ENCODE measurements at regions not wholly inside any gene's neighbourhood (a gene's known extent, or its start where the extent isn't known, plus 50 kb on each side); places are given as distances from the start of the nearest gene placed in this dataset.

- H3K4me1 ChIP-seq (ENCODE audit: insufficient read depth) = no peaks in the 10 kb centered on the region
- no peak for TF ChIP-seq EZH2 (IDR thresholded peaks at IDR 0.05; ENCODE audit: borderline replicate concordance)
- TF ChIP-seq, protein P1, sequence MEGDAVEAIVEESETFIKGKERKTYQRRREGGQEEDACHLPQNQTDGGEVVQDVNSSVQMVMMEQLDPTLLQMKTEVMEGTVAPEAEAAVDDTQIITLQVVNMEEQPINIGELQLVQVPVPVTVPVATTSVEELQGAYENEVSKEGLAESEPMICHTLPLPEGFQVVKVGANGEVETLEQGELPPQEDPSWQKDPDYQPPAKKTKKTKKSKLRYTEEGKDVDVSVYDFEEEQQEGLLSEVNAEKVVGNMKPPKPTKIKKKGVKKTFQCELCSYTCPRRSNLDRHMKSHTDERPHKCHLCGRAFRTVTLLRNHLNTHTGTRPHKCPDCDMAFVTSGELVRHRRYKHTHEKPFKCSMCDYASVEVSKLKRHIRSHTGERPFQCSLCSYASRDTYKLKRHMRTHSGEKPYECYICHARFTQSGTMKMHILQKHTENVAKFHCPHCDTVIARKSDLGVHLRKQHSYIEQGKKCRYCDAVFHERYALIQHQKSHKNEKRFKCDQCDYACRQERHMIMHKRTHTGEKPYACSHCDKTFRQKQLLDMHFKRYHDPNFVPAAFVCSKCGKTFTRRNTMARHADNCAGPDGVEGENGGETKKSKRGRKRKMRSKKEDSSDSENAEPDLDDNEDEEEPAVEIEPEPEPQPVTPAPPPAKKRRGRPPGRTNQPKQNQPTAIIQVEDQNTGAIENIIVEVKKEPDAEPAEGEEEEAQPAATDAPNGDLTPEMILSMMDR (IDR thresholded peaks at IDR 0.05; ENCODE audit: poor library complexity) = no peak
- no peaks in the 10 kb centered on the region for H3K27me3 ChIP-seq
- H3K4me3 ChIP-seq = no peak overlapping the region
- no peak overlapping the region for H3K27ac ChIP-seq
- 42% methylated on average over 1 of the region's 1 CpG for WGBS (ENCODE audit: low lambda C conversion rate, missing lambda C conversion rate)
- H3K4me2 ChIP-seq = no peak overlapping the region
- no peak for DNase-seq (ENCODE audit: low spot score)
- no peaks in the 10 kb centered on the region for H4K20me1 ChIP-seq (ENCODE audit: insufficient read depth, poor library complexity, severe bottlenecking)
- H2AFZ ChIP-seq = no peak overlapping the region
- no peaks in the 10 kb centered on the region for H3K36me3 ChIP-seq (replicated peaks; ENCODE audit: insufficient read depth, low read depth)
- no peaks in the 10 kb centered on the region for H3K79me2 ChIP-seq
- no peaks in the 10 kb centered on the region for H3K9me3 ChIP-seq (ENCODE audit: low read depth)
- no peaks in the 10 kb centered on the region for H3K9me2 ChIP-seq (replicated peaks; ENCODE audit: insufficient read depth)
Observed at GRCh38 chr1:172874950-172875349, 175.8 kb downstream of the TNFSF18 start.

GRCh38 chr1:172875892-172876291 lies 174.8 kb downstream of the TNFSF18 start:
- Histone ChIP-seq H2AFZ (no peak overlapping the region), H3K4me1 (ENCODE audit: insufficient read depth) (no peaks in the 10 kb centered on the region), H3K4me2 (no peak overlapping the region), H3K9me3 (ENCODE audit: low read depth) (no peaks in the 10 kb centered on the region), H3K4me3 (no peak overlapping the region), H3K27ac (no peak overlapping the region), H4K20me1 (ENCODE audit: insufficient read depth, poor library complexity, severe bottlenecking) (no peaks in the 10 kb centered on the region), H3K36me3 (replicated peaks; ENCODE audit: insufficient read depth, low read depth) (no peaks in the 10 kb centered on the region), H3K27me3 (no peaks in the 10 kb centered on the region), H3K79me2 (no peaks in the 10 kb centered on the region), H3K9me2 (replicated peaks; ENCODE audit: insufficient read depth) (no peaks in the 10 kb centered on the region)
- TF ChIP-seq, protein P1 (IDR thresholded peaks at IDR 0.05; ENCODE audit: poor library complexity) = no peak
- TF ChIP-seq EZH2 (IDR thresholded peaks at IDR 0.05; ENCODE audit: borderline replicate concordance) = no peak
- no peak for DNase-seq (ENCODE audit: low spot score)

DNA sequence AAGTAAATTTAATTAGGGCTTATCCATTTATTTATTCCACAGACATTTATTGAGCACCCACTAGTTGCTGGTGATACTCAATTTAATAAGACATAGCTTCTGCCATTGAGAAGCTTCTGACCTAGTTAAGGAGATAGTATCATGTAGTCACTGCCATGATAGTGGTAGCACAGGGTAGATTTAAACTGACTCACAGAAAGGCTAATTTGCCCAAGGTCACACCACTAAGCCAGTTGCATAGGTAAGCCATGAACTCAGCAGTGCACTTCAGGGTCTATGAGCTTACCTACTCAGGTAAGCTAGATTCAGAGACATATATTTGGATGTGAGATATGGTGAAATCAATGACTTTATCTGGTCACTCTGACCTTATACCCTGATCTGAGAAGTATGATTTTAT lies 168.4 kb downstream of the TNFSF18 start:
- H2AFZ ChIP-seq = no peak overlapping the region
- no peak overlapping the region for H3K4me3 ChIP-seq
- no peaks in the 10 kb centered on the region for H3K9me2 ChIP-seq (replicated peaks; ENCODE audit: insufficient read depth)
- DNase-seq (ENCODE audit: low spot score) = no peak
- H4K20me1 ChIP-seq (ENCODE audit: insufficient read depth, poor library complexity, severe bottlenecking) = no peaks in the 10 kb centered on the region
- no peak overlapping the region for H3K4me2 ChIP-seq
- TF ChIP-seq EZH2 (IDR thresholded peaks at IDR 0.05; ENCODE audit: borderline replicate concordance) (no peak), EZH2phosphoT487 (IDR thresholded peaks at IDR 0.05; ENCODE audit: low read depth, severe bottlenecking, unreplicated experiment) (no peak)
- TF ChIP-seq, protein P1 (IDR thresholded peaks at IDR 0.05; ENCODE audit: poor library complexity) = no peak
- peaks cover 9% of the 10 kb centered on the region for H3K4me1 ChIP-seq (ENCODE audit: insufficient read depth)
- no peaks in the 10 kb centered on the region for H3K79me2 ChIP-seq
- H3K27ac ChIP-seq = no peak overlapping the region
- no peaks in the 10 kb centered on the region for H3K9me3 ChIP-seq (ENCODE audit: low read depth)
- no peaks in the 10 kb centered on the region for H3K27me3 ChIP-seq
- no peaks in the 10 kb centered on the region for H3K36me3 ChIP-seq (replicated peaks; ENCODE audit: insufficient read depth, low read depth)

GRCh38 chr1:172882791-172883386 lies 167.9 kb downstream of the TNFSF18 start:
- Histone ChIP-seq H3K4me3 (no peak overlapping the region), H2AFZ (no peak overlapping the region), H3K27ac (no peak overlapping the region), H4K20me1 (ENCODE audit: insufficient read depth, poor library complexity, severe bottlenecking) (no peaks in the 10 kb centered on the region), H3K4me1 (ENCODE audit: insufficient read depth) (peaks cover 9% of the 10 kb centered on the region), H3K79me2 (no peaks in the 10 kb centered on the region), H3K27me3 (no peaks in the 10 kb centered on the region), H3K9me3 (ENCODE audit: low read depth) (no peaks in the 10 kb centered on the region), H3K36me3 (replicated peaks; ENCODE audit: insufficient read depth, low read depth) (no peaks in the 10 kb centered on the region), H3K4me2 (no peak overlapping the region), H3K9me2 (replicated peaks; ENCODE audit: insufficient read depth) (no peaks in the 10 kb centered on the region)
- WGBS (ENCODE audit: low lambda C conversion rate, missing lambda C conversion rate) = 93% methylated on average over 6 of the region's 6 CpGs
- no peak for TF ChIP-seq EZH2 (IDR thresholded peaks at IDR 0.05; ENCODE audit: borderline replicate concordance)
- TF ChIP-seq EZH2phosphoT487 (IDR thresholded peaks at IDR 0.05; ENCODE audit: low read depth, severe bottlenecking, unreplicated experiment) = no peak
- TF ChIP-seq, protein P1 (IDR thresholded peaks at IDR 0.05; ENCODE audit: poor library complexity) = no peak
- no peak for DNase-seq (ENCODE audit: low spot score)
